ENCODE measurements at regions not wholly inside any gene's neighbourhood (a gene's known extent, or its start where the extent isn't known, plus 50 kb on each side); places are given as distances from the start of the nearest gene placed in this dataset.

DNA sequence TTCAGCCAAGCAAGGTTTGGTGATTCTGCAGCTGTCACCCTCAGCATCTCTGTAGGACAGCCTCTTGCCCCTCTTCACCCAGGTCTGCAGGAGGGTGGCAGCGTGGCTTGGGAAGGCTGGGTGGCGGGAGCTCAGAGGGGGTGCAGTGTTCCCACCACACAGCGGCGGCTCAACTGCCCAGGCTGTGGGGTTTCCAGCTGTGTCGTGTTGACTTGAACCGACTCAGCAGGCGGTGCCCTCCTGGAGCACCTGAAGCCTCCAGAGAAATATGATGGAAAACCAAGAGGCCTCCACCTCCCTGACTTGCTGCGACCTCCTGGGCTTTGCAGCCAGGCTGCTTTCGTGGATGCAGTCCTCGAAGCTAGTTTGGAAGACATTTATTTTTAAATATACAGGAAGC, 68.0 kb upstream of the KLF6 start:
- peak; percentile 72 for DNase-seq

DNA sequence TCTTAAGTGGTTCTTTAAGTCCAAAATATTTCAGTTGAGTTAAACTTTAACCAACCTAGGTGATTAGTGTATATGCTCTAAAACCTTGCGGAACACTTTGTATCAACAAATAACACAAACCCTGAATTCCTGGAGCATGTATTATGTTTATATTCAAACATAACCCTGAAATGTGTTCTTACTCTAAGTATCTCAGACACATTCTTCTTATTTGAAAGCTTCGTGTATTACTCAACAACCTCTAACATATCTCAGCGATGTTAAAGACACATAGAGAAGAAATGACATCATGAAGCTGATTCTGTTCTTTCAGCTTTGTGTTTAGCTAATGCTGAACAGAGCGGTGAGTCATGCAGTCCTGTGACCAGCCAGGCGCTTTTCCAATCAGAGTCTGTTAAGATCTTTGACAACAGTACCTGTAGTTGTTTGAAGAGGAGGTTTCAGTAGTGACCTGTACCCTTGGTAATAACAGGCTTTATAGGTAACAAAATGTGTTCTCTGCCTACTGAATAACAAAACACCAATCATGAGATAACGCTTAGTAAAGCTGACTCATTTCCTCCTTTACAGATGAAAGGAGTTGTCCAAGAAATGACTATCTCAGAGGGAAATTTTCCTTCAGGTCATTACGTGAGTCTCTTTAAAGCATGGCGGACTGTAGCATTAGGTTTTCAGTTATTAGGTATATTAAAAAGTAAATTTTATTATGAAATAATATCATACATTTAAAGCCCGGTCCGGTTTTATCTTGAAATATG, 67.3 kb upstream of the KLF6 start:
- peak; percentile 100 for DNase-seq

DNA sequence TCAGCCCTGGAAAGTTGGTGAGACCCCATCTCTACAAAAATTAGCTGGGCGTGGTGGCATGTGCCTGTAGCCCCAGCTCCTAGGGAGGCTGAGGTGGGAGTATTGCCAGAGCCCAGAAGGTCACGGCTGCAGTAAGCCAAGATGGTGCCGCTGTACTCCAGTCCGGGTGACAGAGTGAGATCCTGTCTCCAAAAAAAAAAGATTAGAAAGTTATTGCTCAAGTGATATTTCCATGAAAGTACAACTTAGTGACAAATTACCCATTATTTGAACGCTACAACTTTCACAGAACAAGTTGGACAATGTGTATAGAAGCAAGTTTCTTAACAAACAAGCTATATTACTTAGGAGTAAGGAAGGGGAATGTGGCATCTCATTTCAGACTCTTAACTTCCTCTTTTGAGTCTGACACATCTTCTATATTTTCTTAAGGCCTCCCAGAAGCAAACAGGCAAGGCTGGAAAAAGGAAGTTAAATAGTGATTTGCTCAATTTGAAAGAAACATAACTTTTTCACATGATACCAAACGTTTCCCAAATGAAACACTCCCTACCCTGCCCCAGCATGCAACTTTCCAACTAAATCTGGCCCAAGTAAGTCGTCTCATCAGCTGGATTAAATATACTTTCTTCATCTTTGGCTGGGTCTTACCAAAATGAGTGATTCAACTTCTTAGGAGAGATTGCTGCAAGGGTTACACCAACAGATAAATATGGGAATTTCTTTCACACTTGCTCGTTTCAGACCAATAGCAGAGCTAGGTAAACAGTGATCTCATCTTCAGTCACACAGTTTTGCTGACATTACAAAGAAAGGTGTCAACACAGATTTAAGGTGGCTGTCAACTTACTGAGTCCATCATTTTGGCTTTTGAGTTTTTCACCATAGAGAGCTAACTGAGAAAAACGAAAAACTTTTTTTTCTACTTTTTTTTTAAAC, 66.3 kb upstream of the KLF6 start:
- DNase-seq, result peak; percentile 97

DNA sequence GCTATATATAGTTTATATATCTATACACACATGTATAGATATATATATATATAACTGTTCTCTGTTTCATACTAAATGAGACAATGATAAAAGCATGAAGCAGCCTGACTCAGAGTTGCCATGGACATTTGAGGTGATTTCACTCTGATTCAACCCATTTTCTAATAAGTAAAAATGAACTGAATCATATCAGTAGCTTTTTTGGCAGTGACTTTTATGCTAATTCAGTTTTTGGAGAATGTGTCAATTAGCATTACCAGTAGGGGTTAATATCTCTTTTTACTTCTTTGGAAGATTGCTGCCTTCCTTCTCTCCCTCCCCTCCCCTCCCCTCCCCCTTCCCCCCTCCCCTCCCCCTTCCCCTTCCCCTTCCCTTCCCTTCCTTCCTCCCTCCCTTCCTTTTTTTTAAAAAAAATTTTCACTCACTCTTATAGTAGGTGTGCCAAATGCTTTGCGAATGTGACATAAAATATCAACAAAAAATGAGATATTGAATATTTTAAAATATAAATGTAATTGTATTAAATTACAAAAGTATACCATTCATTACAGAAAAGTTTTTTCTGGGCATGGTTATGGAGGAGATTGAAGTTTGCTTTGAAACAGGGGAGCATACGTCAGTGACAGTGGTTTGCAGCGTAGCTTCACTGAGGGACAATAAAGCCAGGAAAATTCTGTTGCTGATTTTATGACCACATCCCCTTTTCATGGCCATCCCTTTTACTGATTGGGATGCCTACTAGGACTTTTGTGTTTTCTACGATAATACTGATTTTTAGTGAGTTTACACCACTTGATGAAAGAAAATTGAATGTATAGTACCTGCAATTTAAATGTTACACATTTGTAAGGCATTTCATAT, 64.0 kb upstream of the KLF6 start:
- no peak for DNase-seq

DNA sequence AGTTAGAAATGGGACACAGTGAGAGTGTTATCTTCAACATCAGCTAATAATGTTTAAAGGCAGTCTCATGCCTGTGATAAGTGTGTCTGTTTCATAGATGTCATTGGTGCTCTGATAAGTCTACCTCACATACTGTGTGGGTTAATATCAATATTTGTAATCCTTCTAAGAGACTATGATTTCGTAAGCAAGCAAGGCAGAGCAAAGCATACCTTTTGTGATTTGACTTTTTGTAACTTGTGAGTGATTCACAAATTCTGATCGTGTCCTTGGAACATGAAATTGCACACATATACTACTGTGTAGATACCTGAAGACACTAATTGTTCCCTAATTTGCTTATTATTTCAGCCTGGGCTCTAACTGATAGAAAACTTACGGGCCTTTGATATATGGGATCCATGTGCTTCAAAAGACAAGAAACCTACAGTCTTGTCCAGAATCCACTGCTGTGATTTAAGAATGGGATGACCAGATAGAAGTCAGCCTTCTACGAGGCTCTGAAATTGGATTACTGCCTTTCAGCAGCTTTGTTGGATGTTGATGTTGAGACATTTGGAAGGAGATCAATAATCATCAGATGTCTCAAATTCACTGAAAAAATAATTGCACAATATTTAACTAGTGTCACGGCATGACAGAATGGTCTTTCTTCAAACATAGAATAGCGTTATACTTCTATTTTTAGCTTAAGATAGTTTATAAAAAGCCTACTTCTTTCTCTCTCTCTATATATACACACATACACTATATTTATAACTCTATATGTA, 63.2 kb upstream of the KLF6 start:
- no peak for DNase-seq

DNA sequence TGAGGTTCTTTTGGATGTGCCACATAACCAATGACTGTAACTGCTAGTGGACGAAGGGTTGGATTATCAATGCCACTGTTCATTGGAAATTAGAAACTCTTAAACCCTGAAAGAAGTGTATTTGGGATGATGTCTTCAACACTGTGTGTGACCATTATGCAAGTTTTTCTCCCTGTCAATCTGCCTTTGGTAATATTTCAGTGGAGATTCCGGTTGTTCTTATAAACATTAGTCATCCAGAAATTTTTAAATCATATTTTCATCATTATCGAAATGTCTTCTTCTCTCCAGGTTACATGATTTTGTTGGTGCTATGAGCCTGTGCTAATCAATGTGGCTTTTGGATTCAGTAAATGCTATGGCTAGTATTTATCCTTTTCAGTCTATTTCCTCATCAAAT, 61.7 kb upstream of the KLF6 start:
- DNase-seq, result no peak

DNA sequence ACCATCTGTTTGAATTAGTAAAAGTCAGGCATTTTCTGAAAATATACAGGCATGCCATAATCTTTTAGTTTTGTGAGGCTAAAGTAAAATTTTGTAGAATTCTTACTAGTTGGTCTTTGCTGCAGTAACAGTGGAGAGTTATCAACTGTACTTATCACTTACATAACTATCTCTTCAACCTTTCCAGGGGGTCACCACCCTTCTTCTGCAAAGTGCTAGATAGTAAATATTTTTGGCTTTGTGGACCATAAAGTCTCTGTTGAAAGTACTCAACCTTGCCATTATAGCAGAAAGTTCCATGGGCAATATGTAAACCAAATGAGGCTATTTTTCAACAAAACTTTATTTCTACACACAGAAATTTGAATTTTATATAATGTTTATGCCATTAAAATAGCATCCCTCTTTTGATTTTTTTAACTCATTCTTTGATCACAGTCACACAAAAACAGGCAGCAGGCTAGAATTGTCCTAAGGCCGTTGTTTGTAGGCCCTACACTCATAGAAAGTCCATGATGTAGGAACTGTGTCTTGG, 59.5 kb upstream of the KLF6 start:
- DNase-seq, result no peak

DNA sequence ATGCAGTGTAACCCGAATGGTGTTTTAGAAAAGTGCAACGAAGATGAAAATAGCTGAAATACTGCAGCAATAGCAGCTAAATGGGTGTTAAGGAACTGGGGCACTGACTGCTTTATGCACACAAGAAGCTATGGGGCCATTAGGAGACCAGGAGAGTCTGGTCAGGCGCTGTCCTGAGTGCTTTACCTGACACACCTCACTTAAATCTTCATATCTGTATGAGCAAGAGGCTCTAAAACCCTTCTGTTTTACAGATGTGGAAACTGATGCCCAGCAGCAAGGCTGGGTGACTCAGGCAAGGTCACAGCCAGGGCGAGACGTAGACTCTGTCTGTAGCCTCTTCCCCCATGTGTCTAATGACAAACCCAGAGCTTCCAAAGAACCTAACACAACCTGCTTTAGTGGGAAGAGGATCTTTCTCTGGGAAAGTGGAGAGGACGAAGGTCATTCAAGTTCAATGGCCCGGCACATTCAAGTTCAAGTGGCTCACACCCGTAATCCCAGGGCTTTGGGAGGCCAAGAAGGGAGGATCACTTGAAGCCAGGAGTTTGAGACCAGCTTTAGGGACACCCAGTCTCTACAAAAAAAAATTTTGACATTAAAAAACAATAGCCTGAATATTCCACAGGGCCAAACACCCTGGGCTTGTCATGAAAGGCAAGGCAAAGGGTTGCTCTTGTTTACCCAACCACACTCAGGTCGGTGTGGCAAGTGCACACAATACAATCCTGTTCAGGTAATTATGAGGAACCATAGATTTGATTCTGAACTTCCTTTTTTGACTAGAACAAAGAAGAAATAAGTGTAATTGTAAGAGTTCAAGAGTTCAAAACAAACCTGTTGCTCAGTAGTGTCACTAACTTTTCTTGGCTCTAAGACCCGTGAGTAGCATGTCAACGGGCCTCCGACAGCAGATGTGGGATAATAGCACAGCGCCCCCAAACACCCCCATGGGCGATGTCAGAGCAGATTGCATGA, 53.7 kb upstream of the KLF6 start:
- DNase-seq, result no peak

DNA sequence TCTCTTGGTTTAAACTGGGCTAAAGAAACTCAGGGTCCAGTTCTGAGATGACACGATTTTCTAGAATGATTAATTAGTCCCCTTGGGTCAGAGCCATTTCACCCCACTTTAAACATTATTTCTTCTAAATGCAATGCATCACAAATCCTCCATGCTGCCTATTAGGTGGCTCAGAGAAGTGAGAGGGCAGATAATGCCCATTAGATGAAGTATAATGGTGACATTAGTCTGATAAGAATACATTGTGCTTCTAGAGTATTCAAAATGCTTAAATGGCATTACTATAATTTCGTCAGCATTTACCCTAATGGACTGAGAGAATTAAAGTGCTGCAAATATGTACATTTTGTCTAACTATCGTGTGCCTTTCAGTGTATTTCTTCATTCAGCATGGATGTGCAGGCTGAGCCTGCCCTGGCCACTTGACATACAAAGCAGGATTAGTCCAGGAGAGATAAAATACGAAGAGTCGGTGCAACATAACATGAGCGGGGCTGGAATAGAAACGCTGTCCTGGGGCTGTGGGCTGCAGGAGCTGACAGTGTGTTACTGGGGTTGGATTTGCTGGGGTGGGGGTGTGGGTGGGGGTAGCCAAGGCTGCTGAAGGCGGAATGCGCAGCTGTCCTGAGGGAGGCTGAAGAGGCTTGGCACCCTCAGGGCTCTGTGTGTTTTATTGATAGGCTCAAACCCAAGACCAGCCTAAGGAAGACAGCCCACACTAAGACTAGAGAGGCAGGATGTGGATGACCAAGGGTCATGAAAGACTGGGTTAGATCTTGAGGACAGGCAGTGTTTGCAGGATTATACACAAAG, 52.8 kb upstream of the KLF6 start:
- DNase-seq, result no peak

DNA sequence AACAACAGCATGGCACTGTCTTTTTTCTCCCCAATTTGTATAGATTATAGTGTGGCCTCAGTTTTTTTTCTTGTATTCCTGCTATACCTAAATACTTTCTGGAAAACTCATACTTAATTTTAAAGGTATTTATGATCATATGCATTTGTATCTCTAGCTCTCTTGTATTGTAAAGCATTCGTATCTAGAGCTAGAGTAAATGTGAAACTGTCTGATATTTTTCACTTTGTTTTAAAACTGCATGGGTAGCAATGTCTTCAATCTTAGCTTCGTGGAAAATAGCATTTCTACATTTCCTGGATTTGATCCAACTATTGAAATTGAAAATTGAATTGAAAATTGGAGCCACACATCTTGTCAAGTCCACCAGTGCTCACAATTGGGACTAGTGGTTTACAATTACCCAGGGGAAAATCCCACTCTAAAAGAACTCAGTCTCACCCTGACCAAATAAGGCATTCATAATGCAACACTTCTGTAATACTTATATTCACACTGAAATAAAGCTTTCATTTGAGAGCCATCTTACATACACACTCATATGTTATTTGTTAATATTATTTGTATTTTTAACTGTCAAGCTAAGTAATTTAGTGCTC, 51.3 kb upstream of the KLF6 start:
- DNase-seq, result no peak

DNA sequence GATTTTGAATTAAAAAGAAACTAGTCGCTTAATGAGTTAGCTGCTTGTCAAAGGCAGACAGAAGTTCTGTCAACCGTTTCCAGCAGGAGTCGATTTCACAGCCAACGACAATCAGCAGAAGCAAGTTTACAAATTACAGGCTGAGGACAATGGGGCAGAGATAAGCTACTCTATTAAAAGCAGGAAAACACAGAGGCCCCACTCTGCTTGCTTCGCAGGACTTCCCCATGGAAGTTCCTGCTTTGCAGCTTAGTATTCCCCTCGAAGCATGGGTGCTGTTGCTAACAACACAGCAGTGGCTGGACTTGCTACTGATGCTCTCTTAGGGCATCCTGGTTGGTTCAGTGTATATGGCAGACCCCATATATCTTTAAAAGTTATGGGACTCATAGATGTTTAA, 50.8 kb upstream of the KLF6 start:
- no peak for DNase-seq

DNA sequence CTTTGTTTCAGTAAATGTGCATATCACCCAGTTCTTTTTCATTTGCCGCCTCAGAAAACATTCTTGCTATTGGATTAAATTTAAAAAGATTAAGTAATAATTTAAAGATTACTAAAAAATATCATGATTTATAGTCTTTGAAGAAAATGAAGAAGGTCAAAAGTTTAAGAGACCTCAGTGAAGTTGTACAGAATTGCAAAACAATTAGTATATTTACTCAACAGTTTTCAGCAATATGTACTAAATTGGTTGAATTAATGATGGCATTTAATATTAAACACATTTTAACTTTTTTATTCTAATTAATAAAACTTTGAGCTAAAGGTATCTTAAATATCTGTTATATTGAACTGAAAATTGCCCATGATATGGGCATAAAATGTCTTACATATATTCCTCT, 49.9 kb upstream of the KLF6 start:
- no peak for DNase-seq
